ENCODE measurements at regions not wholly inside any gene's neighbourhood (a gene's known extent, or its start where the extent isn't known, plus 50 kb on each side); places are given as distances from the start of the nearest gene placed in this dataset.

GRCh38 chr17:74012465-74012864 is 191.0 kb upstream of the RPL38 start:
- Histone ChIP-seq H3K36me3 (replicated peaks in 1 of 2; ENCODE audit: control extremely low read depth in 1 of 2, control insufficient read depth in 1 of 2, extremely low read depth in 1 of 2, insufficient read depth in 2 of 2, low read length in 1 of 2) (no peaks in the 10 kb centered on the region), H3K9ac (ENCODE audit: low read length) (no peak overlapping the region), H4K20me1 (ENCODE audit: control insufficient read depth, insufficient read depth, low read length, poor library complexity, severe bottlenecking) (no peaks in the 10 kb centered on the region), H3K79me2 (ENCODE audit: control insufficient read depth, insufficient read depth, low read length) (no peaks in the 10 kb centered on the region), H3K4me1 (ENCODE audit: control insufficient read depth in 2 of 2, insufficient read depth in 2 of 2, low read length in 2 of 2) (no peaks in the 10 kb centered on the region), H3K27me3 (replicated peaks in 1 of 4; ENCODE audit: control extremely low read depth in 1 of 4, control insufficient read depth in 3 of 4, insufficient read depth in 4 of 4, low read length in 3 of 4) (peaks cover 0 to 21% (median 0%) of the 10 kb centered on the region in 4 experiments), H3K4me2 (replicated peaks; ENCODE audit: low read depth, low read length, poor library complexity, severe bottlenecking) (no peak overlapping the region), H2AFZ (ENCODE audit: insufficient read depth, low read depth, low read length, poor library complexity, severe bottlenecking) (no peak overlapping the region), H3K27ac (ENCODE audit: low read length in 2 of 2) (no peak overlapping the region), H3K4me3 (ENCODE audit: control extremely low read depth in 1 of 5, extremely low read depth in 1 of 5, insufficient read depth in 1 of 5, low read depth in 2 of 5, low read length in 4 of 5) (no peak overlapping the region), H3K9me3 (ENCODE audit: control extremely low read depth in 1 of 3, control insufficient read depth in 2 of 3, insufficient read depth in 1 of 3, low read length in 2 of 3) (peaks cover 0 to 6% (median 0%) of the 10 kb centered on the region in 3 donors)
- POLR2A ChIA-PET = no interaction called here
- WGBS (ENCODE audit: insufficient coverage) = 14% methylated on average over 5 of the region's 6 CpGs
- no peak overlapping the region for H3K4me3 Mint-ChIP-seq
- TF ChIP-seq EZH2 (IDR thresholded peaks at IDR 0.05; ENCODE audit: borderline replicate concordance, insufficient read depth, low read depth, low read length, poor library complexity, severe bottlenecking) (no peak), CTCF (IDR thresholded peaks at IDR 0.05) (no peak)
- intact Hi-C loops (cut with micrococcal nuclease) = no loop called here
- H3K4me1 Mint-ChIP-seq = no peaks in the 10 kb centered on the region
- peaks cover 59% of the 10 kb centered on the region for H3K27me3 Mint-ChIP-seq
- no peaks in the 10 kb centered on the region for H3K9me3 Mint-ChIP-seq (ENCODE audit: insufficient read depth)
- no peak for DNase-seq
- CTCF ChIA-PET = no interaction called here
- no peak overlapping the region for H3K27ac Mint-ChIP-seq
- ATAC-seq (ENCODE audit: low read depth) = no peak

- no peak for ATAC-seq (ENCODE audit: low read depth)
- 90% methylated on average over 3 of the region's 5 CpGs for WGBS (ENCODE audit: insufficient coverage)
- Histone ChIP-seq H3K27ac (ENCODE audit: low read length in 2 of 2) (no peak overlapping the region), H3K36me3 (replicated peaks in 1 of 2; ENCODE audit: control extremely low read depth in 1 of 2, control insufficient read depth in 1 of 2, extremely low read depth in 1 of 2, insufficient read depth in 2 of 2, low read length in 1 of 2) (no peaks in the 10 kb centered on the region), H2AFZ (ENCODE audit: insufficient read depth, low read depth, low read length, poor library complexity, severe bottlenecking) (no peak overlapping the region), H3K4me3 (ENCODE audit: control extremely low read depth in 1 of 5, extremely low read depth in 1 of 5, insufficient read depth in 1 of 5, low read depth in 2 of 5, low read length in 4 of 5) (no peak overlapping the region), H3K9ac (ENCODE audit: low read length) (no peak overlapping the region), H3K4me1 (ENCODE audit: control insufficient read depth in 2 of 2, insufficient read depth in 2 of 2, low read length in 2 of 2) (no peaks in the 10 kb centered on the region), H3K9me3 (ENCODE audit: control extremely low read depth in 1 of 3, control insufficient read depth in 2 of 3, insufficient read depth in 1 of 3, low read length in 2 of 3) (peaks cover 0 to 6% (median 0%) of the 10 kb centered on the region in 3 donors), H3K27me3 (replicated peaks in 1 of 4; ENCODE audit: control extremely low read depth in 1 of 4, control insufficient read depth in 3 of 4, insufficient read depth in 4 of 4, low read length in 3 of 4) (peaks cover 0 to 12% (median 0%) of the 10 kb centered on the region in 4 experiments), H4K20me1 (ENCODE audit: control insufficient read depth, insufficient read depth, low read length, poor library complexity, severe bottlenecking) (no peaks in the 10 kb centered on the region), H3K79me2 (ENCODE audit: control insufficient read depth, insufficient read depth, low read length) (no peaks in the 10 kb centered on the region), H3K4me2 (replicated peaks; ENCODE audit: low read depth, low read length, poor library complexity, severe bottlenecking) (no peak overlapping the region)
- H3K27me3 Mint-ChIP-seq = peaks cover 44% of the 10 kb centered on the region
- POLR2A ChIA-PET = no interaction called here
- no peak for TF ChIP-seq CTCF (IDR thresholded peaks at IDR 0.05)
- no peak for TF ChIP-seq EZH2 (IDR thresholded peaks at IDR 0.05; ENCODE audit: borderline replicate concordance, insufficient read depth, low read depth, low read length, poor library complexity, severe bottlenecking)
- intact Hi-C loops (cut with micrococcal nuclease) = no loop called here
- no peak overlapping the region for H3K27ac Mint-ChIP-seq
- no peak for DNase-seq
- H3K9me3 Mint-ChIP-seq (ENCODE audit: insufficient read depth) = no peaks in the 10 kb centered on the region
- H3K4me3 Mint-ChIP-seq = no peak overlapping the region
- CTCF ChIA-PET = interaction anchor here (0.8 kb wide), 1 partner anchor 16 kb away, joined by 3 read pairs; no protein-coding TSS in a partner anchor
- no peaks in the 10 kb centered on the region for H3K4me1 Mint-ChIP-seq
These were observed 188.2 kb upstream of the RPL38 start for GRCh38 chr17:74015316-74015715.

All from B cell (primary cell).